Erythroblast (primary cell): ENCODE measurements at regions not wholly inside any gene's neighbourhood (a gene's known extent, or its start where the extent isn't known, plus 50 kb on each side); places are given as distances from the start of the nearest gene placed in this dataset.

Experiments used
- GATA1 ChIP-seq: IDR thresholded peaks from 2 replicates; pipeline ENCODE4 v1.6.1; 2011; ENCODE audit warnings: low read depth, mild to moderate bottlenecking, control low read depth, low read length, moderate library complexity
- POLR2A ChIP-seq: IDR thresholded peaks from 2 replicates; pipeline ENCODE4 v1.6.1; 2011; ENCODE audit warnings: mild to moderate bottlenecking, low read length

DNA sequence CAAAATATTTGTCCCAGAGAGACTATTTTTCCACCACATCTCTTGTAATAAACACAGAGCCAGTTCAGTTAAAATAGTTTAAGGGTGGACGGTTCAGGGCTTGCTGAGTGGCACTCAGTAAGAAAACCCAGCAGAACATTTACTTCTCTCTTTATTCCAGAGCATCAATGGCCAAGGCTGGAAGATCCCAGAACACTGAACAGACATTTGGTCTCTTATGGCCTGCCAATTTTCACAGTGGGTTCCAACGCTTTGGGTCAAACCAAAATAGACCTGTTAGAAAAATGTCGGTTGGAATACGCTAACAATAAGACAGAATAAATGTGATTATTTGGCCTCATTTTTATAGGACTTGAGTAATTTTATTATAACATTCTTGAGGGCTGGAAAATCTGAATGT lies 580.3 kb upstream of the TMEFF2 start:
- TF ChIP-seq POLR2A (no peak), GATA1 (no peak)
